GM18907 (cell line): ENCODE measurements at regions not wholly inside any gene's neighbourhood (a gene's known extent, or its start where the extent isn't known, plus 50 kb on each side); places are given as distances from the start of the nearest gene placed in this dataset.
"Not testable (repeated sequence)": the region's sequence is repeated elsewhere in the genome, so short reads cannot be mapped to it uniquely, and the experiment has no call there.

Source experiments
- ATAC-seq: cut with Tn5 transposase; IDR thresholded peaks from one replicate; pipeline ENCODE4 v1.9.1; 2021; ENCODE audit warnings: mild to moderate bottlenecking, moderate library complexity; ENCODE audit not compliant: unreplicated experiment

DNA sequence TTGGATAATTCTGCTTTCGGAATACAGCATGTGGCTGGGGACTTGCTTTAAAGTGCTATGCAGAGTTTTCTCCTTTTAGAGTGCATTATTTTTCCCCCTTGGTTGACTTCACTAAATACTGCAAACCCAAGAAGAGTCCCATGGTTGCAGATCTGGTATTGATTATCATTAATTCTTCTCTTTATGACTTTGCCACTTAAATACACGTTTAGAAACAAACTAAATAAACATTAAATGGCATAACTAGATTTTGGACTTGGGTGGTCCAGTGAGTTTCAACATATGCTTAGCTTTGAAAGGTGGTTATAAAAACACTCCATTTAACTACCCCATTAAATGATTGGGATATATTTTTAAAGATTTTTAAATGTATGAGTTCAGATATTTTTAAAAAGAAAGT is 279.2 kb downstream of the SOX4 start:
- no peak for ATAC-seq

DNA sequence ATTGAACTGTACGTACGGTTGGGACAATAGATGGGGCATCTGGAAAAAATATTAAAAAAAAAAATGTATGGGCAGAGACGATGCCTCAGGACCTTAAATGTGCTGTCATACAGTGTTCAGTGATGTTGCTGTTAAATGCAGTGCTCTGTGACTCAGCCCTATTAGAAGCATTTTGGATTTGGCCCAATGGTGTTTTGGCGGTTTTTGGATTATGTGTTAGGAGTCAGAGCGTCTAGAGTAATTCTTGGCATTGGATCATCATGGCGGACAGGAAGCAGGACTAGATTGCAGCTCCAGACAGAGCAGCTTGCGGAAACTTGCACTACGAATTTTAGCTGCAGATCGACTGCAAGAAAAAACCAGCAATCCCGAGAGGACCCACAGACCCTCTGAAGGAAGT is 280.0 kb downstream of the SOX4 start:
- no peak for ATAC-seq

DNA sequence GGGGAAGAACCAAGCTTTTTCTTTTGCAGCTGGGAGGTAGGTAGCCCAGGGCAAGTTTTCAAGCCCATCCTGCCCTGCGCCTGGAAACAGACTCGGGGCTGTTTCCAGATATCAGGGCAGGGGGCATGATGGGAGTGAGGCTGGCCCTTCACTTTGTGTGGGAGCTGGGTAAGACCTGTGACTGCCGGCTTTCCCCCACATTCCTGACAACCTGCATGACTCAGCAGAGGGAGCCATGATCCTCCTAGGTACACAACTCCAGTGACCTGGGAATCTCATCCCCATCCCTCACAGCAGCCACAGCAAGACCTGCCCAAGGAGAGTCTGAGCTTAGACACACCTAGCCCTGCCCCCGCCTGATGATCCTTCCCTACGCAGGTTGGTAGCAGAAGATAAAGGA is 280.8 kb downstream of the SOX4 start:
- ATAC-seq, result no peak

DNA sequence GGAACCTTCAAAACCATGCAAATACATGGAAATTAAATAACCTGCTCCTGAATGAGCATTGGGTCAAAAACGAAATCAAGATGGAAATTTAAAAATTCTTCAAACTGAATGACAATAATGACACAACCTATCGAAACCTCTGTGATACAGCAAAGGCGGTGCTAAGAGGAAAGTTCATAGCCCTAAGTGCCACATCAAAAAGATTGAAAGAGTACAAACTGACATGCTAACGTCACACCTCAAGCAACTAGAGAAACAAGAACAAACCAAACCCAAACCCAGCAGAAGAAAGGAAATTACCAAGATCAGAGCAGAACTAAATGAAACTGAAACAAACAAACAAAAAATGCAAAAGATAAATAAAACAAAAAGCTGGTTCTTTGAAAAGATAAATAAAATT is 283.5 kb downstream of the SOX4 start:
- not testable (repeated sequence) for ATAC-seq

DNA sequence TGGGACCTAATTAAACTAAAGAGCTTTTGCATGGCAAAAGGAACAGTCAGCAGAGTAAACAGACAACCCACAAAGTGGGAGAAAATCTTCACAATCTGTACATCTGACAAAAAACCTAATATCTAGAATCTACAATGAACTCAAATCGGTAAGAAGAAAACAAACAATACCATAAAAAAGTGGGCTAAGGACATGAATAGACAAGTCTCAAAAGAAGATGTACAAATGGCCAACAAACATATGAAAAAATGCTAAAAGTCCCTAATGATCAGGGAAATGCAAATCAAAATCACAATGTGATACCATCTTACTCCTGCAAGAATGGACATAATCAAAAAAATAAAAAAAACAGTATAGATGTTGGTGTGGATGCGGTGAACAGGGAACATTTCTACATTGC is 286.7 kb downstream of the SOX4 start:
- ATAC-seq, result not testable (repeated sequence)

DNA sequence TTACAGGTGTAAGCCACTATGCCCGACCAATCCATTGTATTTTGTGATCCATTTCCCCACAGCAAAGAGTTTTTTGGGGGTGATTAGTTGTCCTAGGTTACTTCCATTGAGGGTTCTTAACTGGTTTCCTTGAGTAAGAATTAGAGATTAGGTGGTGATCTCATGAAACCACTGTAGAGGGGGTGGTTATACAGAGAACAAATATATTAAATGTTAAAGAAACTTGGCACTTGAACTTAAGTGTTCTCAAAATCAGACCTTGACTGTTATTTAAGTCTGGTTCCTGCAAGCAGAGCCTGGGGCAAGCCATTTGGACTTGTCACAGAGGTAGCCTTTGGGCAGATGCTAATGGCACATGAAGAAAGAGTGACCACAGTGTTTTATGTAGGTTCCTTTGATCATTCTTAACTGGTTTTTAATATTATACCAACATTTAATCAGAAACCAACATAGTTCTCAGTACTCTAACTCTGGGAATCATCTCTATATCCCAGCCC is 288.5 kb downstream of the SOX4 start:
- no peak for ATAC-seq

DNA sequence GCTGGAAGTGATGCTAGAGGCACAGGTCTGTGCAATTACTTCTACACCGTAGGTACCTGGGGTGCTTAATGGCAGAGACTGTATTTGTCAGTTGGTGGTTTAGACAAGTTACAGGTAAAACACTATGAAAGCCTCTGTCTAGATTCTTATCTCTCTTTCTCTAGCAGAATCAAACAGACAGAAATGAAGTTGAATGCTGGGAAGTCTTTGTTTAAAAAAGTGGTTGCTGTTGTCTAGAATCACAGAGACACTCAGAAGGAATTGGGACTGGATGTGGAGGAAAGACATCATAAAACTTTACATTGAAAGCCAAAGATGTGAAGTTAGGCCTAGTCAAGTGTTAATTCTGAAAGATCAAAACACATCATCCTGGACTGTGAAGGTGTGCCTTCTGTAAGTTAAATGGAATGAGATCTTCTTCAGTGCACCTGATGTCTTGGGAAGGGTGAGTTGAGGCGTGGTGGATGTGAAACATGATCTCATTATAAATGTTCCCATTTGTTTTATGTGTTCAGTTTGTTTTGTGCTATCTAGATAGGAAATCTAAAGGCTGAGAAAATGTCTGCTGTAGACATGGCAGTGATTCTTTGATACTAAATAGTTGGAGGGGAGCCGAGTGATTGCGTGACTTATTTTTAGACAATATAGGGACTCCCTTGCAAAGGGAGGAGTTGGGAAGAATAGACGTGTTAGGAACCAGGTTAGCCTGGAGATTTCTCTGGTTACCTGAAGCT is 290.2 kb downstream of the SOX4 start:
- ATAC-seq, result no peak

DNA sequence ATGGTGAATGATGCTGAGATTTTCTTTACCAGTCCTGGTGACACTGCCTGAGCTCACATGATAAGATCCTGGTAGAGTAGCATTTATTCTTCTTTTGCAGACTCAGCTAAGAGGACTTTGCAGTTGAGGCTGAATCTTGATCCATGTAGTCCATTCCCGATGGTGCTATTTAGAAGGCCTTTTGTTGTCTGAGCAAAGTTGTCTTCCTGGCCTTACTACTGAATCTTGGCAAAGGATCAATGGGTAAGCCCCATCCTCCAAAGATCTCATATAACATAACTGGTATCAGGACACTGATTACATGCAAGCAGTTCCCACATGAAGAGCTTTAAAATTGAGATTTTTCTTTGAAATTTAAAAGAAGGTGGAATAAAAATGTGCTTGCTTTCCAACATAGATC is 291.6 kb downstream of the SOX4 start:
- no peak for ATAC-seq

DNA sequence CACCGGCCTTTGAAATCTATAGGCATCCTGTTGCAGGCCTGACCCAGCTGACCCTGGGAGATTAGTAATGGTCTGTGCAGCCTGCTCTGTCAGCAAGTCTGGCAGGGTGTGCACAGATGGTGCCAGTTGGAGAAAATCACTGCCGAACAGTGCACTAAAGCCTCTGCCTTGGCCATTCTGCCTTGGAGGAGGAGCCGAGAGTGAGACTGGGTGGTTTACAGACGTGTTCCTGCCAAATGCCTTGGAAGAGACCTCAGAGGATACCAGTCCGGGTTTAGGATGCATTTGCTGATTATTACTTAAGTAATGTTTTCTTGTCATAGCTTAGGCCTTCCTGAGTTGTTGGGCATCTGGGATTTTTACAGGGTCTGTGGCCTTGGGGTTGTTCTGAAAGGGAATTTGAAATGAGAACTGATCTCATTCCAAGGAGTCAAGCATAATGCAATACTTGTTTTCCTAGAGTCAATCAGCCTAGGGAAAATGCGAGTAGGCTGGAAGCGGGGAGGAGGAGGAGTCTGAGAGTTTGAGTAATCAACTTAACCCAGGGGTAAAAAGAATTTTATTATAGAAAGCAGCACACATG is 292.1 kb downstream of the SOX4 start:
- ATAC-seq, result no peak

DNA sequence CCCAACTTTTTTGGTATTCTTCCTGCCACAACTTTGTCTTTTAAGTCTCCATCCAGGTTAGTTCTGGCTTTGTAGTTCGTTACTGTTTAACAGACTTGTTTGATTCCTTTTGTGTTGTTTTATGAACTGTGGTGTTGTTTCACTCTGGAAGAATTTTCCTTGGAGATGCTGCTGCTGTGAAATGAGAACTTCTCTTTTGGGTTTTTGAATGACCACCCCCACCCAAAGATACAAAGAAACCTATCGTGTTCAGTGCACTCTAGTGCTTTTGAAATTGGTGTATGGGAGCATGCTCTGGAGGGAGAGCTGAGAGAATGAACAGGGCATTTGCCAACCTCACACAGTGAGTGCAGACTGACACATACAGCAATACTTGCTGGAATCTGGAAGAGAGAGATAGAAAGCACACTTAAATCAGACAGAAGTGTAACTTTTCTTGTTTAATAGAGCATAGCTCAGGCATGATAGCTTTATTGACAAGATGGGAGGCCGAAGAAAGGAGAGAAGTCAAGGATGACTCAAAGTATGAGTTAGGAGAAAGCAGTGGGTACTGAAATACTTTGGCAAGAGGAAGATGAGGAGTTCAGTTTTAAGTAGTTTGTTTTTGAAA is 293.1 kb downstream of the SOX4 start:
- no peak for ATAC-seq

DNA sequence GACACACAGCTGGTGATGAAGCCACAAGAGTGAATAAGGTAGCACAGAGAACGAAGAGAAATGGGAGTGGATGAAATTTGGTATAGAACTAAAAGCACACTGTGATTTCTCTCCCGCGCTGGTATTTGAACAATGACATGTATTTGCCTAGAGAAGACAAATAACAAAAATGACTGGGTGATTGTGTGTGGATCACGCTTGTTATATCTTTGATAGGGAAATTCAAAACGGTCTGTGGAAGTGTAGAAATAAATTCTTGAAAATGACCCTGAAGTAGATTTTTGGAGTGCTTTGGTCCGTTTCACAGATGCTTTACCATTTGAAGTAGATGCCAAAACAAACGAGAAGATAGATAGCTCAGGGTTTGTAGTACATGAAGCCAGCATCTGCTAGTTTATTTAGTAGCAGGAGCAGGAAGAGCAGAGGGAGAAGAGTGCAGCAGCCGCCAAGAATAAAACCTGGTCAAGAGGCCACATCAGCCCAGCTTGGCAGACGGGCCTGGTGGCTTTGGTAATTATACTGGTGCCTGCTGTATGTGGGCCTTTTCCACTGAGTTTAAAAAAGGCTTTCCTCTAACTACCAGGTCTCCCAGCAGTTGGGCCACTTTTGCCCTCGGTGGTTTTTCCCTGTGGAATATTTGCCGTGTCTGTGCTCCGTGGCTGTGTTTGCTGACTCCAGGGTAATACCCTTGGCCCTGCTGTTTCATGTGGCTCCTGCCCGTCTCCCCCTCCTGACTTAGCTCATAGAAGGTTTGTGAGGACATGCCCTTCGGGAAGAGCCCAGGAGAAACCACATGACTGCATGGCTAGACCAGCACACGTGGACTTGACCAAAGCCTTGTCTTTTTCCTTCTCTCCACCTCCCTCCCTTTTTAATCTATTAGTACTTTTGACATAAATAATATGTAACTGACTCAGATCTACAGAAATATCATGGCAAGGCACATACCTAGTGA is 294.0 kb downstream of the SOX4 start:
- ATAC-seq, result no peak

DNA sequence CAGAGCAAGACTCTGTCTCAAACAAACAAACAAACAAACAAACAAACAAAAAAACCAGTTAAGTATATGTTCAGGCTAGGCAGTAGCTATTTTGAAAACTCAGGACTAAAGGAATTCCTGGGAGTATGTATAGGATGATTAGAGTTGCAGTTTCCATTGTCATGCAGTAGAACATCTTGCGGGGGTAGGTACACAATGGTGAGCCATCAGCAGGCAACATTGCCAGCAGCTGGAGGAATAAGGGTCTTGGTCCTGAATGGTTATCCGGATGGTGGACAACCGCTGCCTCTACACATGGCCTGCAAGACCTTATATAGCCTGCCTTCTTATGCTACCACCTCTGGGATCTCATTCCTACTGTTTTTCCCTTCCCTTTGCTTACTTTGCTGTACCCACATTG is 297.5 kb downstream of the SOX4 start:
- no peak for ATAC-seq

DNA sequence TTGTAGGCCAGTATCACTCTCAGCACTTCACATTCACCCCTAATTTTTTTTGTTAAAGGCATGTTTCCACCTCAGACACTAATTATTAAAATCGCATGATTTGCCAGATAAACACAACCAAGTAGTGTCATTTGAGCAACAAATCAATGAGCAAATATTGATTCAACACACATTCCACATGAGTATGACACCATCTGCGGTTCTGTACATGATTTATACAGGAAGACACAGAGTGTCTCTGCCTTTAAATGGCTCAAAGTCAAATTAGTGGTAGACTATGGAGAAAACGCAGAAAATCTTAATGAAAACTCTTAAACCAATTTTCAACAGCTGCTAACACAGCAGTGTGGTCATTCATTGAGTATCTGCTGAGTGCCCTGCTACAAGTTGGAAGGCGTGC is 300.2 kb downstream of the SOX4 start:
- no peak for ATAC-seq

DNA sequence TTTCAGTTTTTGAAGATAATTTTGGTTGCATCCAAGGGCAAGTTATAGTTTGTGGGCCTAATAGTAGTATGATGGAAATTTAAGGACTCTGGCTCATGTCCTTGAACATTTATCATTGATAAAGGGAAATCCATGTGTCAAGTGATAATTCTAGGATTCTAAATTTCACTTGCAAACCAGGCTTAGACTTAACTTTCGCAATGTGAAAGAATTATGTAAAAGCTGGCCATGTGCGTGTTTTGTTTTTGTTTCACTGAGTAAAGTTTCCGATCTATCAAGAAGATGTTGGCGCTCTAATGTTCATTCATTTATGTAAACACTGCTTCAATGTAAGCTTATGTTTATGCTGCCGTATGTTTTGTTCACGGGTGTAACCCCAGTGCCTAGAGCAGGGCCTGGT is 302.0 kb downstream of the SOX4 start:
- no peak for ATAC-seq

DNA sequence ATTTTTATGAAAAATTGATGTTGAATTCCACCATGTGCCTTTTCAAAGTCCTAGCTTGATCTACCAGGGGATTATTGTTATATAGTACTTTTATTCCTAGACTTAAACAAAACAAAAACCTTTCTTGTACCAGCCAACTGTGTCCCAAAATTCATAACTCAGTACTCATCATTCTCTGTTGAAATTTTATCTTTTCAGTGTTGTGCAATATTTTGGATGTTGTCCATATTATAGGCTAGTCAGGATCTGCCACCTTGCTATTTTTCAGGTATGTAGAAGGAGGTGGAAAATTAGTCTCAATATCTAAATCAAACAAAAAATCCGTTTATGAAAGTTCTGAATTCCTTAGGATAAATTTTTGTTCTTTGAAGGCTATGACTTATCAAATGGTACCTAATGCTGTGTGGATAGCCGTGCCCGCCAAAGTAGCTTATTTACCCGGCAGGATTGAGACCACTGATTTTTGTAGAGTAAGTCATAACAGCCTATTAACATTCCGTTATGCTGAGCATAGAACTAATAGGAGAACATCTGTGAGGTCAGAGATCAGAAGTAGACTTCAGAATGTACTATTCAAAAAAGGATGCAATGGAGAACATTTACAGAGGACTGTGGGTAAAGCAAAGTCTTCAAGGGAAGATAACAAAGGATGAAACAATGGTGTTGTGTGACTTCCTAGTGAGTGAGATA is 304.7 kb downstream of the SOX4 start:
- ATAC-seq, result no peak

DNA sequence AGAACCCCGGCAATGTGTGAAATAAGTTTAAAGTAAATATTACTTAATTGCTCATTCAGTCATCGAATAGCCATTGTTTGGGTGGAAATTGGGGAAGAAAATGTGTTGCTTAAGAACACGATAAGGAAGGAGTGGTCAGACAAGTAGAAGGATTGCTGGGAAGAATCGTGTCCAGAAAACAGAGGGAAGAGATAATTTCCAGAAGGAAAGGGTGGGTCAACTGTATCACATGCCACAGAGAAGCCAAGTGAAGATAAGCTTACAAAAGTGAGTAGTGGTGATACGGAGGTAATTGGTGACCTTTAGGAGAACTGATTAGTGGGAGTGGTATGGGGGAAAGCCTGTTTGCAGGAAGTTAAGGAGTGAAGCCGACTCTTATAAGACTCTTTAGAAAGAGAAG is 306.2 kb downstream of the SOX4 start:
- ATAC-seq, result no peak

DNA sequence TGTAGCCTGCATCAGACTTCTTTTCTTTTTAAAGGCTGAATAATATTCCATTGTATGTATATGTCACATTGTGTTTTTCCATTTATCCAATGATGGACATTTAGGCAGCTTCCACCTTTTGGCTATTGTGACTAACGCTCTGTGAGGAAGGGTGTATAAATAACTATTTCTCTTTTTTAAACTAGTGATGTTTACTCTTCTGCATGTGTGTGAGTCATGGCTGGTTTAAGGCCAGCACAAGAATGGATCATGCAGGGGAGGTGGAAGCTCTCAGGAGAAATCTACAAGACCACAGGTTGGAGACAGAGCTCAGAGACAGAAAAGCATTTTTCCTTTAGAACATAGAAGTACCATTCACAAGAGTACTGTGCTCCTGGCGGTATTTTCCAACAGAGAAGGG is 307.2 kb downstream of the SOX4 start:
- ATAC-seq, result no peak

DNA sequence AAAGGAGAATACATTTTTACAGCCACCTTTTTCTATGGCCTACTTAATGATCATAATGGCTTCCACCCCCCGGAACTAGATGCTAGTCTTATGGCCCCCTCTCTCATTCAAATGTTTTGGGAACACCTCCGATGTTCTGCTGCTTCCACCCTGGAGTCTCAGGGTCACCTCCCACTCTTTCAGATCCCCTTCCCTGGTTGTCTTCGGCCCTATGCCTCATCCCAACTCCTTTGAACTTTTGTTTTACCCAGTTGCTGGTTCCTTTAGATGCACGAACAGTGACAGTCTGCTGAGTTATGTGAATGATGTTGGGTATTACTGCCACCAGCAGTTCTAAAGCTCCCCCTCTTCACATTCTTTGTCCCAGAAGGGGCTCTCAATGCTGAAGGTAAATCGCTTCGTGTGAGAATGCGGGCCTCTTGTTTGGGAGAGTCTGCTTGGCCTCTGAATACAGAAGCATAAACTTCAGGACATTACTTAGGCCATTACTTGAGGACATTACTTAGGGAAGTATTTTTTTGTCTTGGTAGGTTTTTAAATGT is 309.1 kb downstream of the SOX4 start:
- no peak for ATAC-seq

DNA sequence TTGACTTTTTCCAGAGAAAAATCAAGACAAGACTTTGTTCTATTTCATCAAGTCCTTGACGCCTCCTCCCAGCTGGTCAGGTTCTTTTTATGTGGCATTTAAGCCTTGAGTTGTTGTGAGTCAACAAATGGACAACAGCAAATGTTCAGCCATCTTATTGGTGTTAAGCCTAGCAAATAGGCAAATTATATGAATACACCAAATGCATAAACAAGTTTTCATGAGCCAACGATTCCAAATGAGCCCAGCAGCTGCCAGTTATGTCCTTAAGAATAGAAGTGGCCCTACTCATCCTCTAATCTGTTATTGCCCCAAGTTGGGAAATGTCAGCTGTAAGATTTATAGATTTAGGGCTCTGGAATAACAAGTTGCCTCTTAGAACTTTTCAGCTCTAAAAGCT is 312.0 kb downstream of the SOX4 start:
- no peak for ATAC-seq

DNA sequence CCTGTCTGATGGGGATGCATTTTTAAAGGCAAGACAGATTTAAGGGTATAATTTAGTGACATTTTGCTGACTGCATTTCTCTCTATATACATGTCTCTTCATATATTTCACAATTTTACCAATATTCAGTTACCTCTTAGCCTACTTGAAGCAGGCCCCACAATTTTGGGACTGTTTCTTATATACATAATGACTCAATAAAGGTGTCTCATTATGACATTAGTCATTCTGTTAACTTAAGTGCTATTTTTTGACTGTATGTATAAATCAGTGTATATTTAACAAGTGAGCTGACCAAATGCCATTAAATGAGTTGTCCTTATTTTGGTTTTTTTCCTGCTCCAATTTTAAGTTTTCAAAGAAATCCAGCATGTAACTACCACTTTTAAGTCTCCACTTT is 313.3 kb downstream of the SOX4 start:
- ATAC-seq, result no peak
